HCT116 (cell line): ENCODE measurements at regions not wholly inside any gene's neighbourhood (a gene's known extent, or its start where the extent isn't known, plus 50 kb on each side); places are given as distances from the start of the nearest gene placed in this dataset.

Experiments
- ATAC-seq: fragments of 200-7000 bp; cut with Tn5 transposase; 2 replicates; pipeline ENCODE4 v1.9.1; 2020; ENCODE audit warnings: mild to moderate bottlenecking, moderate library complexity
- BruUV-seq: library from RNA; stranded (reverse); fragments of 400-500 nt; replicated peaks from 2 replicates; lab custom pipeline; 2021; lab: Mats Ljungman, UMichigan
- CTCF ChIA-PET: fragments of 300-600 bp; sonication (Branson Sonifier 250); formaldehyde crosslinking; loops from one replicate; lab custom pipeline; 2021; ENCODE audit warnings: antibody characterized with exemption; lab: Charles Lee
- POLR2A ChIA-PET: fragments of 300-600, 350-600 bp; sonication (Branson Sonifier 250); formaldehyde crosslinking; loops from one replicate; lab custom pipeline; 2021; ENCODE audit warnings: antibody characterized with exemption; lab: Charles Lee
- RAD21 ChIA-PET, 2 experiments: fragments of 300-600 bp; sonication (Branson Sonifier 250); formaldehyde crosslinking; loops; one replicate each; lab custom pipeline; 2023; ENCODE audit warnings: low total read pairs in 2 of 2; ENCODE audit not compliant: uncharacterized antibody in 2 of 2, unreplicated experiment in 2 of 2, low non-redundant PET in 1 of 2; lab: Charles Lee
- DNase-seq: peaks from one replicate; pipeline ENCODE4 v3.0.0-alpha.2; 2010; ENCODE audit warnings: low read depth, low spot score
- H2AFZ ChIP-seq: fragments of 200-600 bp; shearing (Covaris generic), sonication (generic); 2 replicates; pipeline ENCODE4 v1.6.1; 2017; ENCODE audit warnings: low read depth, mixed run types, mixed read lengths, antibody characterized with exemption, low read length; ENCODE audit not compliant: poor library complexity, severe bottlenecking
- H3K27ac ChIP-seq: 2 replicates; pipeline ENCODE4 v1.5.1; 2012; ENCODE audit warnings: low read depth, low read length
- H3K27me3 ChIP-seq: fragments of 200-600 bp; sonication (generic); 2 replicates; pipeline ENCODE4 v1.6.1; 2016; ENCODE audit warnings: mixed run types, low read length, mixed read lengths; ENCODE audit not compliant: insufficient read depth
- H3K36me3 ChIP-seq, 2 experiments: fragments of 200-500 bp in 1 of 2; fragments of 200-600 bp in 1 of 2; sonication (Bioruptor generic) in 1 of 2; sonication (generic) in 1 of 2; 2 replicates each; pipeline versions ENCODE4 v1.5.1 to v1.6.1; 2014 to 2016; ENCODE audit warnings: low read length in 2 of 2, inconsistent platforms in 1 of 2, mixed read lengths in 1 of 2, mixed run types in 1 of 2; ENCODE audit not compliant: insufficient read depth in 2 of 2, control insufficient read depth in 1 of 2
- H3K4me1 ChIP-seq, 2 experiments: fragments of 200-600 bp in 1 of 2; sonication (generic) in 1 of 2; 2 replicates each; pipeline versions ENCODE4 v1.5.1 to v1.6.1; 2012 to 2017; ENCODE audit warnings: low read length in 2 of 2, inconsistent platforms in 1 of 2, mild to moderate bottlenecking in 1 of 2, mixed read lengths in 1 of 2, mixed run types in 1 of 2, moderate library complexity in 1 of 2; ENCODE audit not compliant: insufficient read depth in 2 of 2, control insufficient read depth in 1 of 2
- H3K4me2 ChIP-seq: fragments of 200-600 bp; sonication (generic); 2 replicates; pipeline ENCODE4 v1.6.1; 2017; ENCODE audit warnings: mixed run types, low read length, mixed read lengths
- H3K4me3 ChIP-seq, 2 experiments: fragments of 200-600 bp in 1 of 2; sonication (generic) in 1 of 2; replicated peaks in 1 of 2; 2 replicates each; pipeline ENCODE4 v1.5.1; 2011 to 2016; ENCODE audit warnings: low read length in 2 of 2, control low read depth in 1 of 2, low read depth in 1 of 2, mild to moderate bottlenecking in 1 of 2, mixed read lengths in 1 of 2, mixed run types in 1 of 2
- H3K79me2 ChIP-seq: fragments of 200-600 bp; sonication (generic); 2 replicates; pipeline ENCODE4 v1.6.1; 2017; ENCODE audit warnings: mild to moderate bottlenecking, mixed run types, low read length, moderate library complexity, mixed read lengths; ENCODE audit not compliant: insufficient read depth
- H3K9ac ChIP-seq: fragments of 200-600 bp; sonication (generic); 2 replicates; pipeline ENCODE4 v1.6.1; 2016; ENCODE audit warnings: low read length, mixed read lengths
- H3K9me2 ChIP-seq: fragments of 200-600 bp; sonication (generic), shearing (Covaris generic); 2 replicates; pipeline ENCODE4 v1.6.1; 2017; ENCODE audit warnings: mixed run types, mild to moderate bottlenecking, moderate library complexity; ENCODE audit not compliant: insufficient read depth
- H3K9me3 ChIP-seq, 2 experiments: fragments of 200-500 bp in 1 of 2; fragments of 200-600 bp in 1 of 2; sonication (Bioruptor generic) in 1 of 2; sonication (generic) in 1 of 2; 2 replicates each; pipeline ENCODE4 v1.6.1; 2014 to 2017; ENCODE audit warnings: low read length in 2 of 2, mixed read lengths in 2 of 2, inconsistent platforms in 1 of 2, low read depth in 1 of 2, mild to moderate bottlenecking in 1 of 2, mixed run types in 1 of 2, moderate library complexity in 1 of 2; ENCODE audit not compliant: control insufficient read depth in 1 of 2, insufficient read depth in 1 of 2
- H4K20me1 ChIP-seq: fragments of 200-600 bp; sonication (generic), shearing (Covaris generic); 2 replicates; pipeline ENCODE4 v1.6.1; 2017; ENCODE audit warnings: mixed run types, mild to moderate bottlenecking, moderate library complexity; ENCODE audit not compliant: insufficient read depth
- CBX3 ChIP-seq: IDR thresholded peaks from 2 replicates; pipeline ENCODE4 v1.6.1; 2012; ENCODE audit warnings: low read depth
- CEBPB ChIP-seq: IDR thresholded peaks from 2 replicates; pipeline ENCODE4 v1.6.1; 2012; ENCODE audit warnings: low read depth
- ELF1 ChIP-seq: IDR thresholded peaks from 2 replicates; pipeline ENCODE4 v1.6.1; 2012; ENCODE audit warnings: low read depth, borderline replicate concordance
- EZH2 ChIP-seq: fragments of 200-600 bp; sonication (generic); IDR thresholded peaks from 2 replicates; pipeline ENCODE4 v1.6.1; 2017; ENCODE audit warnings: antibody characterized with exemption, mixed run types
- FOSL1 ChIP-seq: IDR thresholded peaks from 2 replicates; pipeline ENCODE4 v1.6.1; 2012; ENCODE audit warnings: low read depth
- TCF7L2 ChIP-seq: IDR thresholded peaks from 2 replicates; pipeline ENCODE4 v1.7.0; 2011; ENCODE audit warnings: borderline replicate concordance, inconsistent platforms; ENCODE audit not compliant: insufficient read depth, insufficient read length; ENCODE audit errors: extremely low read depth
- YY1 ChIP-seq: IDR thresholded peaks from 2 replicates; pipeline ENCODE4 v1.6.1; 2011; ENCODE audit warnings: low read length, low read depth, moderate library complexity, mild to moderate bottlenecking; ENCODE audit not compliant: insufficient replicate concordance; ENCODE audit errors: extremely low read depth
- ZNF274 ChIP-seq: fragments of 200-500 bp; sonication (Bioruptor generic); IDR thresholded peaks from 2 replicates; pipeline ENCODE4 v1.6.1; 2014; ENCODE audit warnings: mild to moderate bottlenecking, low read depth, low read length, inconsistent platforms
- intact Hi-C: fragments of 100-400 bp; cut with micrococcal nuclease; formaldehyde crosslinking; loops from 2 replicates; pipeline ENCODE4 v1.10.0; 2022
- TF ChIP-seq, protein P1 (sequence below): IDR thresholded peaks from 2 replicates; pipeline ENCODE4 v1.6.1; 2011; ENCODE audit warnings: mild to moderate bottlenecking, low read length, moderate library complexity; ENCODE audit not compliant: insufficient replicate concordance; ENCODE audit errors: extremely low read depth
- TF ChIP-seq, protein P2 (sequence below): IDR thresholded peaks from 2 replicates; pipeline ENCODE4 v1.6.1; 2012; ENCODE audit warnings: low read depth
- TF ChIP-seq, protein P3 (sequence below), 3 experiments: fragments of 200-600 bp in 1 of 3; sonication (generic) in 1 of 3; IDR thresholded peaks in 2 of 3; conservative IDR thresholded peaks in 1 of 3; 2 replicates each; pipeline ENCODE4 v1.5.1; 2012 to 2017; ENCODE audit warnings: low read depth in 2 of 3, low read length in 2 of 3, antibody characterized with exemption in 1 of 3, borderline replicate concordance in 1 of 3, control low read depth in 1 of 3, mild to moderate bottlenecking in 1 of 3, mixed read lengths in 1 of 3, mixed run types in 1 of 3, moderate library complexity in 1 of 3; ENCODE audit not compliant: insufficient read depth in 1 of 3

DNA sequence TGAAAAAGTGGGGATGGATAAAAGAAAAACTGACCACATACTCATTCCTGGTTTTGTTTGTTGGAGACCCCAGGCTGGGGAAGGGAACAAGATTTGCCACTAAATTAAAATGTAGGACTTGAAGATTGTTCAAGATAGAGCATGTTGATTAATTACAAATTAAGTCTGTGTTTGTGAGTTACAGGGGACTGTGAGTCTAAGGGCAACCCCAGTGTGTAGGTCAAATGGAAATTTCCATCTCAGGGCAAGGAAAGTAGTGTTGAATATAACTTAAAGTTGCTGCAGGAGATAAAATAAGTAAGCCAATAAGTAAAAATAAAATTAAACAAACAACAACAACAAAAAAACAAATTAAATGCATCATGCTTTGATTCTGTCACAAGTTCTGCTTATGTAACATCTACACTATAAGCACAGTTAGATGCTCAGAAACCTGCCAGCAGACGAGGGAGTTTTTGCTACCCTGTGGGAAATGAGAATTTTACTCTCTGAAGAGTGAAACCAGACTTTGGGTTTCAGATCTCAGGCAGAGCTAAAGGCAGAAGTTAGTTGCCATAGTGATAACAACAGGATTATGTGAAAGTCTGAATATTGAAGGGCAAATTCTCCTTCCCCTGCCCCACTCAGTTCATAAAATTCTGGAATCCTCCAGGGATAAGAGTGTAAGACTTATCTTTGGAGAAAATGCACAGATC lies 352.3 kb downstream of the GRXCR1 start:
- Histone ChIP-seq H3K79me2 (no peaks in the 10 kb centered on the region), H3K27ac (no peak overlapping the region), H3K9me3 (peaks cover 9 to 26% of the 10 kb centered on the region in 2 experiments; a peak in 2 of 4 replicates), H3K4me1 (no peaks in the 10 kb centered on the region), H3K9ac (no peak overlapping the region), H2AFZ (no peak overlapping the region), H4K20me1 (no peaks in the 10 kb centered on the region), H3K27me3 (no peaks in the 10 kb centered on the region), H3K9me2 (no peaks in the 10 kb centered on the region), H3K4me3 (no peak overlapping the region), H3K4me2 (no peak overlapping the region), H3K36me3 (no peaks in the 10 kb centered on the region)
- ATAC-seq: no peak
- ChIA-PET RAD21 (no interaction called here), CTCF (no interaction called here), POLR2A (no interaction called here)
- TF ChIP-seq, protein P1, sequence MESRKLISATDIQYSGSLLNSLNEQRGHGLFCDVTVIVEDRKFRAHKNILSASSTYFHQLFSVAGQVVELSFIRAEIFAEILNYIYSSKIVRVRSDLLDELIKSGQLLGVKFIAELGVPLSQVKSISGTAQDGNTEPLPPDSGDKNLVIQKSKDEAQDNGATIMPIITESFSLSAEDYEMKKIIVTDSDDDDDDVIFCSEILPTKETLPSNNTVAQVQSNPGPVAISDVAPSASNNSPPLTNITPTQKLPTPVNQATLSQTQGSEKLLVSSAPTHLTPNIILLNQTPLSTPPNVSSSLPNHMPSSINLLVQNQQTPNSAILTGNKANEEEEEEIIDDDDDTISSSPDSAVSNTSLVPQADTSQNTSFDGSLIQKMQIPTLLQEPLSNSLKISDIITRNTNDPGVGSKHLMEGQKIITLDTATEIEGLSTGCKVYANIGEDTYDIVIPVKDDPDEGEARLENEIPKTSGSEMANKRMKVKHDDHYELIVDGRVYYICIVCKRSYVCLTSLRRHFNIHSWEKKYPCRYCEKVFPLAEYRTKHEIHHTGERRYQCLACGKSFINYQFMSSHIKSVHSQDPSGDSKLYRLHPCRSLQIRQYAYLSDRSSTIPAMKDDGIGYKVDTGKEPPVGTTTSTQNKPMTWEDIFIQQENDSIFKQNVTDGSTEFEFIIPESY: no peak
- TF ChIP-seq CBX3 (no peak), CEBPB (no peak), EZH2 (no peak), YY1 (no peak), ZNF274 (no peak), TCF7L2 (no peak), ELF1 (no peak), FOSL1 (no peak)
- TF ChIP-seq, protein P2, sequence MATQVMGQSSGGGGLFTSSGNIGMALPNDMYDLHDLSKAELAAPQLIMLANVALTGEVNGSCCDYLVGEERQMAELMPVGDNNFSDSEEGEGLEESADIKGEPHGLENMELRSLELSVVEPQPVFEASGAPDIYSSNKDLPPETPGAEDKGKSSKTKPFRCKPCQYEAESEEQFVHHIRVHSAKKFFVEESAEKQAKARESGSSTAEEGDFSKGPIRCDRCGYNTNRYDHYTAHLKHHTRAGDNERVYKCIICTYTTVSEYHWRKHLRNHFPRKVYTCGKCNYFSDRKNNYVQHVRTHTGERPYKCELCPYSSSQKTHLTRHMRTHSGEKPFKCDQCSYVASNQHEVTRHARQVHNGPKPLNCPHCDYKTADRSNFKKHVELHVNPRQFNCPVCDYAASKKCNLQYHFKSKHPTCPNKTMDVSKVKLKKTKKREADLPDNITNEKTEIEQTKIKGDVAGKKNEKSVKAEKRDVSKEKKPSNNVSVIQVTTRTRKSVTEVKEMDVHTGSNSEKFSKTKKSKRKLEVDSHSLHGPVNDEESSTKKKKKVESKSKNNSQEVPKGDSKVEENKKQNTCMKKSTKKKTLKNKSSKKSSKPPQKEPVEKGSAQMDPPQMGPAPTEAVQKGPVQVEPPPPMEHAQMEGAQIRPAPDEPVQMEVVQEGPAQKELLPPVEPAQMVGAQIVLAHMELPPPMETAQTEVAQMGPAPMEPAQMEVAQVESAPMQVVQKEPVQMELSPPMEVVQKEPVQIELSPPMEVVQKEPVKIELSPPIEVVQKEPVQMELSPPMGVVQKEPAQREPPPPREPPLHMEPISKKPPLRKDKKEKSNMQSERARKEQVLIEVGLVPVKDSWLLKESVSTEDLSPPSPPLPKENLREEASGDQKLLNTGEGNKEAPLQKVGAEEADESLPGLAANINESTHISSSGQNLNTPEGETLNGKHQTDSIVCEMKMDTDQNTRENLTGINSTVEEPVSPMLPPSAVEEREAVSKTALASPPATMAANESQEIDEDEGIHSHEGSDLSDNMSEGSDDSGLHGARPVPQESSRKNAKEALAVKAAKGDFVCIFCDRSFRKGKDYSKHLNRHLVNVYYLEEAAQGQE: no peak
- TF ChIP-seq, protein P3, sequence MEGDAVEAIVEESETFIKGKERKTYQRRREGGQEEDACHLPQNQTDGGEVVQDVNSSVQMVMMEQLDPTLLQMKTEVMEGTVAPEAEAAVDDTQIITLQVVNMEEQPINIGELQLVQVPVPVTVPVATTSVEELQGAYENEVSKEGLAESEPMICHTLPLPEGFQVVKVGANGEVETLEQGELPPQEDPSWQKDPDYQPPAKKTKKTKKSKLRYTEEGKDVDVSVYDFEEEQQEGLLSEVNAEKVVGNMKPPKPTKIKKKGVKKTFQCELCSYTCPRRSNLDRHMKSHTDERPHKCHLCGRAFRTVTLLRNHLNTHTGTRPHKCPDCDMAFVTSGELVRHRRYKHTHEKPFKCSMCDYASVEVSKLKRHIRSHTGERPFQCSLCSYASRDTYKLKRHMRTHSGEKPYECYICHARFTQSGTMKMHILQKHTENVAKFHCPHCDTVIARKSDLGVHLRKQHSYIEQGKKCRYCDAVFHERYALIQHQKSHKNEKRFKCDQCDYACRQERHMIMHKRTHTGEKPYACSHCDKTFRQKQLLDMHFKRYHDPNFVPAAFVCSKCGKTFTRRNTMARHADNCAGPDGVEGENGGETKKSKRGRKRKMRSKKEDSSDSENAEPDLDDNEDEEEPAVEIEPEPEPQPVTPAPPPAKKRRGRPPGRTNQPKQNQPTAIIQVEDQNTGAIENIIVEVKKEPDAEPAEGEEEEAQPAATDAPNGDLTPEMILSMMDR (IDR thresholded peaks at IDR 0.05 in 2 of 3, conservative IDR thresholded peaks at IDR 0.05 in 1 of 3; ENCODE audit: borderline replicate concordance in 1 of 3, insufficient read depth in 1 of 3, low read depth in 2 of 3, low read length in 2 of 3): no peak
- no peak for DNase-seq
- BruUV-seq: no TSS peak
- intact Hi-C loops: no loop called here
